GM21825 (cell line): ENCODE measurements at regions not wholly inside any gene's neighbourhood (a gene's known extent, or its start where the extent isn't known, plus 50 kb on each side); places are given as distances from the start of the nearest gene placed in this dataset.

ENCODE experiments used
- ATAC-seq: cut with Tn5 transposase; IDR thresholded peaks from one replicate; pipeline ENCODE4 v1.9.1; 2021; ENCODE audit warnings: mild to moderate bottlenecking, moderate library complexity; ENCODE audit not compliant: unreplicated experiment

GRCh38 chr5:10876006-10876744 lies 115.1 kb upstream of the DAP start:
- ATAC-seq, result no peak

GRCh38 chr5:10875201-10875768 lies 114.3 kb upstream of the DAP start:
- no peak for ATAC-seq

- ATAC-seq, result no peak
Measured at GRCh38 chr5:10874541-10874940, 113.5 kb upstream of the DAP start.

GRCh38 chr5:10870791-10871190 lies 109.8 kb upstream of the DAP start:
- no peak for ATAC-seq

- no peak for ATAC-seq
Measured at GRCh38 chr5:10868956-10869355, 107.9 kb upstream of the DAP start.

- ATAC-seq, result no peak
Measured at GRCh38 chr5:10867389-10868303, 106.6 kb upstream of the DAP start.

GRCh38 chr5:10866913-10867312 lies 105.9 kb upstream of the DAP start:
- ATAC-seq, result no peak

GRCh38 chr5:10863763-10864383 lies 102.8 kb upstream of the DAP start:
- ATAC-seq, result peak; percentile 73

- ATAC-seq, result no peak
Measured at GRCh38 chr5:10862085-10862484, 101.1 kb upstream of the DAP start.

GRCh38 chr5:10861423-10861790 lies 100.4 kb upstream of the DAP start:
- ATAC-seq, result no peak

GRCh38 chr5:10860645-10861422 lies 99.8 kb upstream of the DAP start:
- ATAC-seq, result no peak

GRCh38 chr5:10860196-10860543 lies 99.1 kb upstream of the DAP start:
- no peak for ATAC-seq

- no peak for ATAC-seq
Measured at GRCh38 chr5:10859393-10860195, 98.6 kb upstream of the DAP start.

GRCh38 chr5:10858945-10859344 lies 97.9 kb upstream of the DAP start:
- ATAC-seq, result no peak

- ATAC-seq, result no peak
Measured at GRCh38 chr5:10858307-10858706, 97.3 kb upstream of the DAP start.

- ATAC-seq, result no peak
Measured at GRCh38 chr5:10857338-10857733, 96.3 kb upstream of the DAP start.

- no peak for ATAC-seq
Measured at GRCh38 chr5:10856683-10857337, 95.8 kb upstream of the DAP start.

- ATAC-seq, result no peak
Measured at GRCh38 chr5:10856071-10856470, 95.0 kb upstream of the DAP start.

GRCh38 chr5:10854506-10855277 lies 93.7 kb upstream of the DAP start:
- ATAC-seq, result no peak
